SH-SY5Y (cell line): ENCODE measurements at regions not wholly inside any gene's neighbourhood (a gene's known extent, or its start where the extent isn't known, plus 50 kb on each side); places are given as distances from the start of the nearest gene placed in this dataset.

ENCODE experiments used
- GATA2 ChIP-seq: IDR thresholded peaks from 2 replicates; pipeline ENCODE4 v1.6.1; 2011; ENCODE audit warnings: mild to moderate bottlenecking, low read depth, low read length
- GATA3 ChIP-seq: IDR thresholded peaks from 2 replicates; pipeline ENCODE4 v1.6.1; 2011; ENCODE audit warnings: low read depth, mild to moderate bottlenecking, low read length, moderate library complexity

DNA sequence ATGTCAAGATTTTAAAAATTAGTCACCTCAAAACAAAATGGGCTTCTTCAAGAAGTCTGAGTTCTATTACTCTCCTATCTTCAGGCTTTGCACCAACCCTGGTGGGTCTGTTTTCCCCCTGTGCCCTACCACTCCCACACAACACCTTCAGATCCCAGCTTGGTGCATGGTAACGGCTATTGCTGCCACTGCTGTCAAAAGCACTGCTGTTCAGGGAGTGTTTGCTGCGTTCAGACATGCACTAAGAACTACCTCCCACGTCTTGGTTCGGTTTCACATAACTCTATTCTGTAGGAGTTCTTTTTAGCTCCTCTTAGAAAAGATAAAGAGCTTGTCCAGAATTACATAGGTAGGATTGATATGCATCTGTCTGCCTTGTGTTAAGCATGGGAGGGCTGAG lies 799.2 kb downstream of the NR2F2 start:
- no peak for TF ChIP-seq GATA2
- no peak for TF ChIP-seq GATA3
